Kidney (tissue), 13 donors: ENCODE measurements at regions not wholly inside any gene's neighbourhood (a gene's known extent, or its start where the extent isn't known, plus 50 kb on each side); places are given as distances from the start of the nearest gene placed in this dataset.

Experiments used
- DNase-seq, 5 donors: peaks; one replicate each; pipeline ENCODE4 v3.0.0-alpha.2; 2013 to 2020
- FAIRE-seq: peaks from 2 replicates; lab custom pipeline; 2012; peaks lifted over from hg19 to GRCh38; lab: Jason Lieb, UNC
- H3K27ac ChIP-seq, 2 donors: one replicate each; pipeline ENCODE4 v1.7.0; 2013; ENCODE audit warnings: low read depth in 2 of 2, low read length in 2 of 2, inconsistent platforms in 1 of 2
- H3K27me3 ChIP-seq: one replicate; pipeline ENCODE4 v1.7.1; 2013; ENCODE audit warnings: low read length, inconsistent platforms; ENCODE audit not compliant: control insufficient read depth, insufficient read depth
- H3K36me3 ChIP-seq, 3 donors: one replicate each; pipeline versions ENCODE4 v1.7.0 to v1.7.1; 2013; ENCODE audit warnings: low read length in 3 of 3, control low read depth in 1 of 3, inconsistent platforms in 1 of 3; ENCODE audit not compliant: insufficient read depth in 3 of 3, control insufficient read depth in 2 of 3
- H3K4me1 ChIP-seq, 3 donors: one replicate each; pipeline versions ENCODE4 v1.7.0 to v1.7.1; 2013; ENCODE audit warnings: low read length in 3 of 3, inconsistent platforms in 1 of 3, low read depth in 1 of 3; ENCODE audit not compliant: control insufficient read depth in 2 of 3, insufficient read depth in 2 of 3
- H3K4me3 ChIP-seq, 3 donors: one replicate each; pipeline versions ENCODE4 v1.7.0 to v1.8.1; 2013; ENCODE audit warnings: low read length in 3 of 3, control low read depth in 1 of 3, inconsistent platforms in 1 of 3
- H3K9ac ChIP-seq, 3 donors: one replicate each; pipeline versions ENCODE4 v1.7.0 to v1.7.1; 2013; ENCODE audit warnings: low read length in 3 of 3, control low read depth in 1 of 3, inconsistent platforms in 1 of 3
- H3K9me3 ChIP-seq, 3 donors: one replicate each; pipeline versions ENCODE4 v1.7.0 to v1.7.1; 2013; ENCODE audit warnings: low read length in 3 of 3, control low read depth in 1 of 3, inconsistent platforms in 1 of 3; ENCODE audit not compliant: control insufficient read depth in 2 of 3, insufficient read depth in 1 of 3
- intact Hi-C: fragments of 100-400 bp; cut with DNase I; formaldehyde crosslinking; loops from one replicate; pipeline ENCODE4 v1.11.1; 2022
- TF ChIP-seq, protein P1 (sequence below): IDR thresholded peaks from 3 replicates; pipeline ENCODE4 v1.5.1; 2012; ENCODE audit warnings: mild to moderate bottlenecking, moderate library complexity, borderline replicate concordance; ENCODE audit not compliant: insufficient read depth; ENCODE audit errors: extremely low read depth
- donor health status: control.
- donor health status: control.
- donor health status: control.
- donor health status: control.
- donor health status: control.
- donor health status: DM: yes; HTN: yes; CAD: no.
- donor health status: Normal renal cell carcinoma (clear cell type).

DNA sequence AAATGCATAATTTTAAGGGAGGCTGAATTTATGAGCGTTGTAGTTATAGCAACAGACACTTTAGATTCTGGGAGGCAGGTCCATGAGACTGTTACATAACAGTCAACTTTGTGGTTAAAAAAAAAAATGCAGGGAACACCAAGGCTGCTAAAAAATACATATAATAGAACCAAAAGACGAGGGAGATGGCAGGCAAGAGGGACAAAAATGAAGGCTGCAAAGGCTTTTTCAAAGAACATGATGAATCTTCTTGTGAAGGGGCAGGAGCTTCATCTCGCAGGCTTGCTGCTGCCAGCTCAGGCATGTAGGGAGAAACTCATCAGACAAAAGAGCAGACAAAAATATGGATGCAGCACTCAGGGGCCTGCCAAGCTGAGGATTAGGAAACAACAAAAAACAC, 243.9 kb downstream of the SHQ1 start:
- H3K36me3 ChIP-seq: no peaks in the 10 kb centered on the region
- no peaks in the 10 kb centered on the region for H3K27me3 ChIP-seq
- H3K9me3 ChIP-seq: no peaks in the 10 kb centered on the region
- no peak for FAIRE-seq
- no peak overlapping the region for H3K27ac ChIP-seq
- peak in 1 of 5 donors; percentile 41 for DNase-seq
- no peak overlapping the region for H3K4me3 ChIP-seq
- intact Hi-C loops: no loop called here
- TF ChIP-seq, protein P1, sequence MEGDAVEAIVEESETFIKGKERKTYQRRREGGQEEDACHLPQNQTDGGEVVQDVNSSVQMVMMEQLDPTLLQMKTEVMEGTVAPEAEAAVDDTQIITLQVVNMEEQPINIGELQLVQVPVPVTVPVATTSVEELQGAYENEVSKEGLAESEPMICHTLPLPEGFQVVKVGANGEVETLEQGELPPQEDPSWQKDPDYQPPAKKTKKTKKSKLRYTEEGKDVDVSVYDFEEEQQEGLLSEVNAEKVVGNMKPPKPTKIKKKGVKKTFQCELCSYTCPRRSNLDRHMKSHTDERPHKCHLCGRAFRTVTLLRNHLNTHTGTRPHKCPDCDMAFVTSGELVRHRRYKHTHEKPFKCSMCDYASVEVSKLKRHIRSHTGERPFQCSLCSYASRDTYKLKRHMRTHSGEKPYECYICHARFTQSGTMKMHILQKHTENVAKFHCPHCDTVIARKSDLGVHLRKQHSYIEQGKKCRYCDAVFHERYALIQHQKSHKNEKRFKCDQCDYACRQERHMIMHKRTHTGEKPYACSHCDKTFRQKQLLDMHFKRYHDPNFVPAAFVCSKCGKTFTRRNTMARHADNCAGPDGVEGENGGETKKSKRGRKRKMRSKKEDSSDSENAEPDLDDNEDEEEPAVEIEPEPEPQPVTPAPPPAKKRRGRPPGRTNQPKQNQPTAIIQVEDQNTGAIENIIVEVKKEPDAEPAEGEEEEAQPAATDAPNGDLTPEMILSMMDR: no peak
- no peaks in the 10 kb centered on the region for H3K4me1 ChIP-seq
- no peak overlapping the region for H3K9ac ChIP-seq

DNA sequence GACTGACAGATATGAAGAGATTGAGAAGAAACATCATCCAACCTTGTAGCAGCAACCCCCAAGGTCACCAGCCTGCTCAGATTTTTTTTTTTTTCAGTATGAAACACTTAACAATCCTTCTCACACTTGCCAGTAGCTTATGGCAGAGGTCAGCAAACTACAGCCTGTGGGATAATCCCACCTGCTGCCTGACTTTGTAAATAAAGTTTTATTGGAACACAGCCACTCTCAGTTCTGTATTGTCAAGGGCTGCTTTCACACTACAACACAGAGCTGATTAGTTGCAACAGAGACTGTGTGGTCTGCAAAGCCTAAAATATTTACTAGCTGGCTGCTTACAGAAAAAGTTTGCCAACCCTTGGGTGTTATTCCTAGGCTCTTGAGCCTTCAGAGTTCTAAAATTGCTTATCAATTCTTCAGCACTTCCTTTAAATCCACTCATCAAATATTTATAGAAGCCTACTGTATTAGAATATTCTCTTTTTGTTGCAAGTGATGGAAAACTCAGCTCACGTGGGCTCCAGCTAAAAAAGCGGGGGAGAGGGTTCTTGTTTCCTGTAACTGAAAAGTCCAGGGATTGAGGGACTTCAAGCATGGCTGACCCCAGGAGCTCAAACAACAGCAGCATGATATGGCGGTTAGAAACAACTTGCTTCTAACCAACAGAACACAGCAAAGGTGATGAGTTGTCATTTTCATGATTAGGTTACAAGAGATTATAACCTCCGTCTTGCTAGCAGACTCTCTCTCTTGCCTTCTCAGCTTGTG, 246.1 kb downstream of the SHQ1 start:
- Histone ChIP-seq H3K27ac (no peak overlapping the region), H3K4me1 (no peaks in the 10 kb centered on the region), H3K4me3 (no peak overlapping the region), H3K9me3 (no peaks in the 10 kb centered on the region), H3K9ac (no peak overlapping the region), H3K27me3 (no peaks in the 10 kb centered on the region), H3K36me3 (no peaks in the 10 kb centered on the region)
- DNase-seq: peak in 2 of 5 donors; percentile 55 to 56
- intact Hi-C loops: no loop called here
- no peak for FAIRE-seq
- TF ChIP-seq, protein P1: no peak

DNA sequence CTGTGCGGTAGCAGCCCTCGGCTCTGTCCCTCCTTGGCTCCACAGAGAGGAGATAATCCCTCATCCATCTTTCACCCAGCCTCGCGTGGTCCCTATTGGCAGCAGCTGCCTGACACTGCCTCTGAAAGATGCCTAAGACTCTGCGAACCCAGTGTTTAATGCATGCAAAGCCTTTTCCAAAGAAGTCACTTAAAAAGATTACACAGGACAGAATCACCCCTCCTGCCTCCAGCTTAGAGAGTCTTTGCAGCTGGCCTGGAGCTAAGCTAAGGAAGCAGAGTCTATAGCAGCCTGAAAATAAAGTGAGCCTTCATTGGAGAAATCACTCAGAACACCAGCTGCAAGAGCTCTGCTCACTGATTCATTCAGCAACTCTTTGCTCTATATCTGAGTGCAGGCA, 247.2 kb downstream of the SHQ1 start:
- Histone ChIP-seq H3K9ac (no peak overlapping the region), H3K4me3 (no peak overlapping the region), H3K27ac (no peak overlapping the region), H3K27me3 (no peaks in the 10 kb centered on the region), H3K36me3 (no peaks in the 10 kb centered on the region), H3K9me3 (no peaks in the 10 kb centered on the region), H3K4me1 (no peaks in the 10 kb centered on the region)
- FAIRE-seq (no peak), DNase-seq (peak in 3 of 5 donors; percentile 37 to 88 (median 49))
- TF ChIP-seq, protein P1: no peak
- intact Hi-C loops: no loop called here

DNA sequence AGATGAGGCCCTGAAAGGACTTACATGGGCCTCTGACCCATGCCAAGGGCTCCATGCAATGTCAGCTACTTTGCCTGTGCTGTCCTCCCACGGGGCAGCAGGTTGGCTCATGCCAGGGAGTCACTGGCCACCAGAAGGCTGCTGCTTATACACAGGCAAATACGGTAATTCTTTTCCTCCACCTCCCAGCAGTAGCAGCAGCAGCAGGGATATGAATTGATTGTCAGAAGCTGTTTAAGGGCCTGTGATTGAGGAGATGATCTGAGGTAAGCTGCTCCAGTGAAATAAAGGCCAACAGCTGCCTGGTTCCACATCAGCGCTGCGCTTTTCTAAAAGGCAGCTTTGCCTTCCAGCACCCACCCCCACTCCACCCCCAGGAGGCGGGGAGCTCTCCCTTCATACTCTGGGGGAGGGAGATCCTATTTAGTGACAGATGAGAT, 250.5 kb downstream of the SHQ1 start:
- no peaks in the 10 kb centered on the region for H3K9me3 ChIP-seq
- H3K36me3 ChIP-seq: no peaks in the 10 kb centered on the region
- no peak overlapping the region for H3K27ac ChIP-seq
- TF ChIP-seq, protein P1: no peak
- no peaks in the 10 kb centered on the region for H3K27me3 ChIP-seq
- DNase-seq (peak in 2 of 5 donors; percentile 33 to 42), FAIRE-seq (no peak)
- H3K9ac ChIP-seq: no peak overlapping the region
- H3K4me1 ChIP-seq: no peaks in the 10 kb centered on the region
- intact Hi-C loops: no loop called here
- no peak overlapping the region for H3K4me3 ChIP-seq
